ENCODE measurements at regions not wholly inside any gene's neighbourhood (a gene's known extent, or its start where the extent isn't known, plus 50 kb on each side); places are given as distances from the start of the nearest gene placed in this dataset.

GRCh38 chr10:100618091-100618615 is 82.4 kb downstream of the HIF1AN start:
- POLR2A ChIA-PET, result no interaction called here
- intact Hi-C loops (cut with micrococcal nuclease; ENCODE audit: unreplicated experiment) (no loop called here), in situ Hi-C loops (cut with HindIII; ENCODE audit: extremely low pct_ligation_motif_present, low pct_unique_long_range_greater_than_20kb) (no loop called here)
- Histone ChIP-seq H3K4me3 (replicated peaks in 1 of 3; ENCODE audit: insufficient read depth in 1 of 3, low read depth in 2 of 3, low read length in 3 of 3) (no peak overlapping the region), H3K27ac (ENCODE audit: extremely low read length, insufficient read depth, low read length) (no peak overlapping the region), H3K79me2 (ENCODE audit: insufficient read depth, low read length) (no peaks in the 10 kb centered on the region), H3K4me2 (ENCODE audit: low read depth, low read length) (no peak overlapping the region), H3K4me1 (ENCODE audit: insufficient read depth, low read length) (no peaks in the 10 kb centered on the region), H3K27me3 (ENCODE audit: control insufficient read depth in 1 of 2, insufficient read depth in 2 of 2, low read length in 2 of 2) (peaks cover 7 to 71% of the 10 kb centered on the region in 2 experiments; a peak in 4 of 5 replicates), H3K9ac (ENCODE audit: insufficient read depth, low read depth, low read length) (no peak overlapping the region), H2AFZ (ENCODE audit: low read length) (no peak overlapping the region), H3K9me3 (ENCODE audit: low read length) (no peaks in the 10 kb centered on the region), H3K36me3 (replicated peaks in 1 of 2; ENCODE audit: control insufficient read depth in 1 of 2, insufficient read depth in 2 of 2, low read length in 2 of 2) (no peaks in the 10 kb centered on the region), H4K20me1 (ENCODE audit: insufficient read depth, low read length) (no peaks in the 10 kb centered on the region)
- FAIRE-seq (no peak), ATAC-seq (no peak), DNase-seq (ENCODE audit: low spot score) (no peak)
- BruUV-seq (replicated peaks), result no TSS peak
- WGBS (ENCODE audit: low lambda C conversion rate), result 28% methylated on average over 11 of the region's 11 CpGs
- CTCF ChIA-PET (ENCODE audit: low intra/inter-chr PET ratio, low total read pairs), result no interaction called here
- TF ChIP-seq ZNF350 (CRISPR knock-in tag; IDR thresholded peaks at IDR 0.05; ENCODE audit: borderline replicate concordance, low read depth) (no peak), FOXJ3 (CRISPR knock-in tag; IDR thresholded peaks at IDR 0.05; ENCODE audit: borderline replicate concordance) (no peak), HCFC1 (IDR thresholded peaks at IDR 0.05; ENCODE audit: low read depth, low read length) (no peak), E2F1 (CRISPR knock-in tag; IDR thresholded peaks at IDR 0.05) (no peak), ZNF263 (CRISPR knock-in tag; IDR thresholded peaks at IDR 0.05) (no peak), ZBTB1 (CRISPR knock-in tag; IDR thresholded peaks at IDR 0.05; ENCODE audit: borderline replicate concordance) (no peak), REST (IDR thresholded peaks at IDR 0.05; ENCODE audit: borderline replicate concordance in 1 of 2, low read depth in 1 of 2, low read length in 2 of 2) (no peak), CCDC6 (CRISPR knock-in tag; IDR thresholded peaks at IDR 0.05) (no peak), PAXIP1 (CRISPR knock-in tag; conservative IDR thresholded peaks at IDR 0.05) (no peak), ZSCAN9 (CRISPR knock-in tag; IDR thresholded peaks at IDR 0.05; ENCODE audit: borderline replicate concordance) (no peak), MATR3 (CRISPR knock-in tag; IDR thresholded peaks at IDR 0.05) (no peak), MBD4 (IDR thresholded peaks at IDR 0.05; ENCODE audit: borderline replicate concordance, low read length) (no peak), ZNF672 (CRISPR knock-in tag; IDR thresholded peaks at IDR 0.05) (no peak), E2F2 (CRISPR knock-in tag; IDR thresholded peaks at IDR 0.05; ENCODE audit: borderline replicate concordance) (no peak), TBL1XR1 (IDR thresholded peaks at IDR 0.05; ENCODE audit: borderline replicate concordance, low read length, partially characterized antibody) (no peak), SUZ12 (IDR thresholded peaks at IDR 0.05; ENCODE audit: low read depth, low read length) (no peak)

Data from HepG2 (cell line).